Body of pancreas (tissue), 4 donors: ENCODE measurements at regions not wholly inside any gene's neighbourhood (a gene's known extent, or its start where the extent isn't known, plus 50 kb on each side); places are given as distances from the start of the nearest gene placed in this dataset.
A peak's percentile ranks its signal among the peaks of the same experiment; 100 is the strongest.

Experiments used
- ATAC-seq: fragments of 150-250 bp; one replicate; pipeline ENCODE4 v1.9.1; 2016
- DNase-seq, 4 donors: peaks; one replicate each; pipeline ENCODE4 v3.0.0-alpha.2; 2019
- H3K27ac ChIP-seq, 4 donors: fragments of 200-600 bp; sonication (generic); 1 replicate in 3 of 4; 2 replicates in 1 of 4; pipeline versions ENCODE4 v1.5.1 to v1.6.1; 2016 to 2019; ENCODE audit warnings: mild to moderate bottlenecking in 1 of 4, mixed read lengths in 1 of 4, moderate library complexity in 1 of 4
- H3K27me3 ChIP-seq, 2 donors: fragments of 200-600 bp; sonication (generic); one replicate each; pipeline ENCODE4 v1.6.0; 2016; ENCODE audit warnings: mild to moderate bottlenecking in 1 of 2
- H3K36me3 ChIP-seq, 2 donors: fragments of 200-600 bp; sonication (generic); replicated peaks in 1 of 2; 2 replicates each; pipeline ENCODE4 v1.5.1; 2016; ENCODE audit warnings: low read depth in 2 of 2; ENCODE audit not compliant: insufficient read depth in 1 of 2
- H3K4me1 ChIP-seq: fragments of 200-600 bp; sonication (generic); one replicate; pipeline ENCODE4 v1.6.0; 2016
- H3K4me3 ChIP-seq, 2 donors: fragments of 200-600 bp; sonication (generic); 1 replicate in 1 of 2; 2 replicates in 1 of 2; pipeline ENCODE4 v1.5.1; 2016 to 2019
- H3K9me3 ChIP-seq, 3 donors: fragments of 200-600 bp; sonication (generic); 1 replicate in 2 of 3; 2 replicates in 1 of 3; pipeline ENCODE4 v1.5.1; 2016
- CTCF ChIP-seq, 7 experiments: fragments of 450-650 bp in 4 of 7; fragments of 200-600 bp in 3 of 7; sonication (generic) in 3 of 7; IDR thresholded peaks; one replicate each; pipeline ENCODE4 v1.5.1; 2016 to 2019; ENCODE audit warnings: antibody characterized with exemption in 7 of 7
- POLR2A ChIP-seq, 3 donors: fragments of 450-650 bp; IDR thresholded peaks; one replicate each; pipeline ENCODE4 v1.6.1; 2016; ENCODE audit warnings: antibody characterized with exemption in 3 of 3, mild to moderate bottlenecking in 2 of 3
- WGBS, 2 donors: methylation state at CpG; one replicate each; pipeline ENCODE4 v1.1.5; 2017; 5-methylcytosine and 5-hydroxymethylcytosine counted together
- intact Hi-C: fragments of 100-400 bp; cut with DNase I; formaldehyde crosslinking; loops from one replicate; pipeline ENCODE4 v1.15.1; 2023

GRCh38 chr9:88270413-88270812 is 117.8 kb upstream of the SPIN1 start:
- intact Hi-C loops = no loop called here
- ATAC-seq = no peak
- H3K27ac ChIP-seq = peak overlapping the region in 1 of 4 donors; percentile 20
- H3K36me3 ChIP-seq = no peaks in the 10 kb centered on the region
- 74 to 79% methylated on average over 3 of the region's 3 CpGs for WGBS, 2 donors
- H3K27me3 ChIP-seq = no peaks in the 10 kb centered on the region
- DNase-seq = no peak
- H3K9me3 ChIP-seq = no peaks in the 10 kb centered on the region
- no peak overlapping the region for H3K4me3 ChIP-seq
- no peak for TF ChIP-seq CTCF (IDR thresholded peaks at IDR 0.05)
- no peak for TF ChIP-seq POLR2A (IDR thresholded peaks at IDR 0.05)
- no peaks in the 10 kb centered on the region for H3K4me1 ChIP-seq

GRCh38 chr9:88268886-88269285 is 119.4 kb upstream of the SPIN1 start:
- ATAC-seq (no peak), DNase-seq (no peak)
- TF ChIP-seq CTCF (IDR thresholded peaks at IDR 0.05) (no peak), POLR2A (IDR thresholded peaks at IDR 0.05) (no peak)
- Histone ChIP-seq H3K9me3 (no peaks in the 10 kb centered on the region), H3K4me1 (no peaks in the 10 kb centered on the region), H3K27ac (no peak overlapping the region), H3K36me3 (no peaks in the 10 kb centered on the region), H3K4me3 (no peak overlapping the region), H3K27me3 (no peaks in the 10 kb centered on the region)
- intact Hi-C loops = no loop called here

GRCh38 chr9:88267283-88267682 is 121.0 kb upstream of the SPIN1 start:
- no peaks in the 10 kb centered on the region for H3K9me3 ChIP-seq
- no peak overlapping the region for H3K27ac ChIP-seq
- DNase-seq (no peak), ATAC-seq (no peak)
- no peak overlapping the region for H3K4me3 ChIP-seq
- intact Hi-C loops = no loop called here
- TF ChIP-seq POLR2A (IDR thresholded peaks at IDR 0.05) (no peak), CTCF (IDR thresholded peaks at IDR 0.05) (no peak)
- no peaks in the 10 kb centered on the region for H3K27me3 ChIP-seq
- no peaks in the 10 kb centered on the region for H3K36me3 ChIP-seq
- H3K4me1 ChIP-seq = no peaks in the 10 kb centered on the region
- 78 to 79% methylated on average over 4 of the region's 4 CpGs for WGBS, 2 donors

GRCh38 chr9:88266416-88266815 is 121.8 kb upstream of the SPIN1 start:
- Histone ChIP-seq H3K4me1 (no peaks in the 10 kb centered on the region), H3K27ac (no peak overlapping the region), H3K36me3 (no peaks in the 10 kb centered on the region), H3K4me3 (no peak overlapping the region), H3K9me3 (no peaks in the 10 kb centered on the region), H3K27me3 (no peaks in the 10 kb centered on the region)
- DNase-seq (no peak), ATAC-seq (no peak)
- intact Hi-C loops = no loop called here
- TF ChIP-seq CTCF (IDR thresholded peaks at IDR 0.05) = no peak
- TF ChIP-seq POLR2A (IDR thresholded peaks at IDR 0.05) = no peak
- WGBS, 2 donors = 60 to 80% methylated on average over 2 of the region's 2 CpGs

GRCh38 chr9:88259001-88259400 is 120.7 kb upstream of the SPATA31C2 start:
- no peak overlapping the region for H3K4me3 ChIP-seq
- H3K27me3 ChIP-seq = no peaks in the 10 kb centered on the region
- no peak for TF ChIP-seq CTCF (IDR thresholded peaks at IDR 0.05)
- no peak for TF ChIP-seq POLR2A (IDR thresholded peaks at IDR 0.05)
- ATAC-seq (no peak), DNase-seq (no peak)
- H3K9me3 ChIP-seq = no peaks in the 10 kb centered on the region
- peak overlapping the region in 2 of 4 donors; percentile 43 to 60 for H3K27ac ChIP-seq
- intact Hi-C loops = no loop called here
- no peaks in the 10 kb centered on the region for H3K36me3 ChIP-seq
- 79 to 84% methylated on average over 3 of the region's 3 CpGs for WGBS, 2 donors
- peaks cover 8% of the 10 kb centered on the region for H3K4me1 ChIP-seq
